H9 (cell line): ENCODE measurements at regions not wholly inside any gene's neighbourhood (a gene's known extent, or its start where the extent isn't known, plus 50 kb on each side); places are given as distances from the start of the nearest gene placed in this dataset.

Experiments used
- DNase-seq: peaks from one replicate; pipeline ENCODE4 v3.0.0-alpha.2; 2017
- H2AFZ ChIP-seq: one replicate; pipeline ENCODE4 v1.6.1; 2013; ENCODE audit warnings: mild to moderate bottlenecking, low read length, control low read depth, moderate library complexity
- H2AK5ac ChIP-seq: 2 replicates; pipeline ENCODE4 v1.6.1; 2013; ENCODE audit warnings: low read length, control low read depth, mixed read lengths; ENCODE audit not compliant: insufficient read length
- H2BK120ac ChIP-seq: one replicate; pipeline ENCODE4 v1.6.1; 2013; ENCODE audit warnings: low read depth, mild to moderate bottlenecking, low read length, control low read depth, inconsistent platforms; ENCODE audit not compliant: poor library complexity, severe bottlenecking
- H2BK12ac ChIP-seq: 2 replicates; pipeline ENCODE4 v1.6.1; 2013; ENCODE audit warnings: low read length, control low read depth, mixed read lengths, low read depth; ENCODE audit not compliant: insufficient read length
- H2BK15ac ChIP-seq: 2 replicates; pipeline ENCODE4 v1.6.1; 2013; ENCODE audit warnings: low read depth, low read length, control low read depth
- H2BK20ac ChIP-seq: one replicate; pipeline ENCODE4 v1.6.1; 2013; ENCODE audit warnings: low read depth, mild to moderate bottlenecking, low read length, control low read depth, inconsistent platforms; ENCODE audit not compliant: poor library complexity, severe bottlenecking
- H2BK5ac ChIP-seq: 2 replicates; pipeline ENCODE4 v1.6.1; 2013; ENCODE audit warnings: low read length, control low read depth, mixed read lengths; ENCODE audit not compliant: insufficient read length
- H3K14ac ChIP-seq: 2 replicates; pipeline ENCODE4 v1.6.1; 2013; ENCODE audit warnings: low read length, control low read depth; ENCODE audit not compliant: insufficient read depth
- H3K18ac ChIP-seq: 2 replicates; pipeline ENCODE4 v1.6.1; 2013; ENCODE audit warnings: low read depth, mild to moderate bottlenecking, mixed read lengths, low read length, control low read depth; ENCODE audit not compliant: insufficient read length
- H3K23ac ChIP-seq: 2 replicates; pipeline ENCODE4 v1.6.1; 2013; ENCODE audit warnings: low read length, control low read depth, mixed read lengths, low read depth; ENCODE audit not compliant: insufficient read length
- H3K23me2 ChIP-seq: 2 replicates; pipeline ENCODE4 v1.6.1; 2013; ENCODE audit warnings: low read depth, mild to moderate bottlenecking, mixed read lengths, low read length, control low read depth; ENCODE audit not compliant: insufficient read length, poor library complexity, severe bottlenecking
- H3K27ac ChIP-seq: 2 replicates; pipeline ENCODE4 v1.5.1; 2013; ENCODE audit warnings: low read length, control low read depth, mixed read lengths, low read depth; ENCODE audit not compliant: insufficient read length
- H3K27me3 ChIP-seq: 2 replicates; pipeline ENCODE4 v1.6.1; 2013; ENCODE audit warnings: low read length, control low read depth, inconsistent platforms; ENCODE audit not compliant: insufficient read depth
- H3K4ac ChIP-seq: 2 replicates; pipeline ENCODE4 v1.6.1; 2013; ENCODE audit warnings: low read depth, mild to moderate bottlenecking, control low read depth, inconsistent platforms, low read length, moderate library complexity
- H3K4me1 ChIP-seq: 2 replicates; pipeline ENCODE4 v1.6.1; 2013; ENCODE audit warnings: low read length, control low read depth, inconsistent platforms; ENCODE audit not compliant: insufficient read depth
- H3K4me2 ChIP-seq: 2 replicates; pipeline ENCODE4 v1.6.1; 2013; ENCODE audit warnings: low read length, control low read depth, mixed read lengths; ENCODE audit not compliant: insufficient read length, insufficient read depth
- H3K56ac ChIP-seq: 2 replicates; pipeline ENCODE4 v1.6.1; 2013; ENCODE audit warnings: low read depth, mild to moderate bottlenecking, mixed read lengths, low read length, control low read depth; ENCODE audit not compliant: insufficient read length
- H3K79me1 ChIP-seq: 2 replicates; pipeline ENCODE4 v1.6.1; 2013; ENCODE audit warnings: low read depth, mild to moderate bottlenecking, moderate library complexity, low read length, control low read depth, inconsistent platforms; ENCODE audit not compliant: insufficient read depth, poor library complexity, severe bottlenecking
- H3K79me2 ChIP-seq: 2 replicates; pipeline ENCODE4 v1.6.1; 2013; ENCODE audit warnings: low read length, control low read depth, inconsistent platforms; ENCODE audit not compliant: insufficient read depth
- H3K9ac ChIP-seq: 2 replicates; pipeline ENCODE4 v1.6.1; 2013; ENCODE audit warnings: low read length, control low read depth, mixed read lengths; ENCODE audit not compliant: insufficient read length; ENCODE audit errors: extremely low read depth
- H3K9me3 ChIP-seq: one replicate; pipeline ENCODE4 v1.6.1; 2013; ENCODE audit warnings: low read depth, low read length, inconsistent platforms; ENCODE audit not compliant: control insufficient read depth
- H3T11ph ChIP-seq: one replicate; pipeline ENCODE4 v1.6.1; 2013; ENCODE audit warnings: mild to moderate bottlenecking, low read length, control low read depth, inconsistent platforms
- H4K20me1 ChIP-seq: one replicate; pipeline ENCODE4 v1.6.1; 2013; ENCODE audit not compliant: control insufficient read depth, insufficient read length, insufficient read depth
- H4K5ac ChIP-seq: 2 replicates; pipeline ENCODE4 v1.6.1; 2013; ENCODE audit warnings: low read depth, mild to moderate bottlenecking, mixed read lengths, low read length, control low read depth; ENCODE audit not compliant: insufficient read length
- H4K8ac ChIP-seq: replicated peaks from 2 replicates; pipeline ENCODE4 v1.6.1; 2013; ENCODE audit warnings: low read length, control low read depth, mixed read lengths, low read depth; ENCODE audit not compliant: insufficient read length
- H4K91ac ChIP-seq: 2 replicates; pipeline ENCODE4 v1.6.1; 2013; ENCODE audit warnings: low read depth, mild to moderate bottlenecking, moderate library complexity, mixed read lengths, low read length, control low read depth; ENCODE audit not compliant: insufficient read length
- H3K27ac Mint-ChIP-seq, 3 experiments: 2 replicates in 2 of 3; 3 replicates in 1 of 3; pipeline ENCODE4 v1.8.0; 2020 to 2021; ENCODE audit warnings: mixed read lengths in 3 of 3, mild to moderate bottlenecking in 1 of 3, moderate library complexity in 1 of 3
- H3K27me3 Mint-ChIP-seq: 2 replicates; pipeline ENCODE4 v1.8.0; 2021; ENCODE audit warnings: low read depth, mild to moderate bottlenecking, moderate library complexity, mixed read lengths
- H3K36me3 Mint-ChIP-seq, 3 experiments: 2 replicates in 2 of 3; 3 replicates in 1 of 3; pipeline ENCODE4 v1.8.0; 2020 to 2021; ENCODE audit warnings: low read depth in 3 of 3, mixed read lengths in 3 of 3; ENCODE audit not compliant: insufficient read depth in 1 of 3
- H3K4me1 Mint-ChIP-seq, 2 experiments: 2 replicates each; pipeline ENCODE4 v1.8.0; 2020; ENCODE audit warnings: mixed read lengths in 2 of 2
- H3K4me3 Mint-ChIP-seq, 2 experiments: 2 replicates in 1 of 2; 3 replicates in 1 of 2; pipeline ENCODE4 v1.8.0; 2020 to 2021; ENCODE audit warnings: mild to moderate bottlenecking in 2 of 2, mixed read lengths in 2 of 2, moderate library complexity in 1 of 2
- H3K9me3 Mint-ChIP-seq, 2 experiments: 2 replicates in 1 of 2; 3 replicates in 1 of 2; pipeline ENCODE4 v1.8.0; 2020; ENCODE audit warnings: mild to moderate bottlenecking in 2 of 2, mixed read lengths in 2 of 2, moderate library complexity in 1 of 2
- CTCF ChIP-seq: fragments of 200-600 bp; sonication (generic); conservative IDR thresholded peaks from 3 replicates; pipeline ENCODE4 v1.8.0; 2021; ENCODE audit warnings: antibody characterized with exemption, mild to moderate bottlenecking
- WGBS: extraction: QIAGEN DNeasy Blood & Tissue Kit; methylation state at CpG from one replicate; pipeline ENCODE4 v1.1.7; 2013; ENCODE audit warnings: missing lambda C conversion rate, low lambda C conversion rate, mixed read lengths; ENCODE audit not compliant: insufficient read length; ENCODE audit errors: extremely low coverage; 5-methylcytosine and 5-hydroxymethylcytosine counted together

- no peaks in the 10 kb centered on the region for H3K36me3 Mint-ChIP-seq
These were observed 55.7 kb upstream of the MGMT start for GRCh38 chr10:129411393-129411705.

More at GRCh38 chr10:129411393-129411705, 55.7 kb upstream of the MGMT start:
- no CpG with 5 or more reads among the region's 8 CpGs for WGBS
- Histone ChIP-seq H2BK15ac (no peak overlapping the region), H3K9me3 (no peaks in the 10 kb centered on the region), H3K23ac (no peak overlapping the region), H2BK5ac (no peak overlapping the region), H2AK5ac (no peak overlapping the region), H3T11ph (no peak overlapping the region), H3K79me1 (no peaks in the 10 kb centered on the region), H4K8ac (no peak overlapping the region), H3K79me2 (no peaks in the 10 kb centered on the region), H3K14ac (no peak overlapping the region), H3K18ac (no peak overlapping the region), H3K27ac (no peak overlapping the region), H2BK20ac (no peak overlapping the region), H3K27me3 (no peaks in the 10 kb centered on the region), H3K4me1 (no peaks in the 10 kb centered on the region), H2BK120ac (no peak overlapping the region), H2BK12ac (no peak overlapping the region), H4K91ac (no peak overlapping the region), H2AFZ (no peak overlapping the region), H3K4ac (no peak overlapping the region), H3K4me2 (no peak overlapping the region), H4K20me1 (no peaks in the 10 kb centered on the region), H4K5ac (no peak overlapping the region), H3K56ac (no peak overlapping the region), H3K9ac (no peak overlapping the region), H3K23me2 (no peaks in the 10 kb centered on the region)
- DNase-seq: no peak
- Mint-ChIP-seq H3K4me1 (0 out of 4 replicates have a peak, but pooled peaks cover 0 to 2% of the 10 kb centered on the region in 2 experiments), H3K27ac (no peak overlapping the region), H3K9me3 (no peaks in the 10 kb centered on the region), H3K27me3 (no peaks in the 10 kb centered on the region; the same call in none of the 2 replicates), H3K4me3 (no peak overlapping the region)
- TF ChIP-seq CTCF: no peak
